ENCODE measurements at regions not wholly inside any gene's neighbourhood (a gene's known extent, or its start where the extent isn't known, plus 50 kb on each side); places are given as distances from the start of the nearest gene placed in this dataset.
A peak's percentile ranks its signal among the peaks of the same experiment; 100 is the strongest.

GRCh38 chr5:171593976-171594375 lies 174.5 kb downstream of the FGF18 start:
- intact Hi-C loops (cut with DNase I) = no loop called here
- WGBS, 3 donors = 48 to 57% (median 53%) methylated on average over 2 of the region's 2 CpGs
- no peak for DNase-seq

GRCh38 chr5:171595401-171595800 lies 176.0 kb downstream of the FGF18 start:
- DNase-seq = no peak
- H3K27me3 ChIP-seq (ENCODE audit: insufficient read depth in 3 of 3, low read length in 2 of 3) = peaks cover 0 to 22% (median 10%) of the 10 kb centered on the region in 3 donors
- H3K27ac ChIP-seq = no peak overlapping the region
- no peak for TF ChIP-seq CTCF (IDR thresholded peaks at IDR 0.05)
- no peaks in the 10 kb centered on the region for H3K4me1 ChIP-seq
- no peak overlapping the region for H3K4me3 ChIP-seq
- no peak for ATAC-seq
- WGBS, 3 donors = 69 to 81% (median 79%) methylated on average over 3 of the region's 3 CpGs
- no peaks in the 10 kb centered on the region for H3K36me3 ChIP-seq (ENCODE audit: insufficient read depth in 1 of 2, low read depth in 1 of 2)
- intact Hi-C loops (cut with DNase I) = no loop called here
- H3K9me3 ChIP-seq = peaks cover 3% of the 10 kb centered on the region

More at GRCh38 chr5:171593976-171594375, 174.5 kb downstream of the FGF18 start:
- no peaks in the 10 kb centered on the region for H3K4me1 ChIP-seq
- ATAC-seq = no peak
- peaks cover 0 to 16% (median 12%) of the 10 kb centered on the region in 3 donors for H3K27me3 ChIP-seq (ENCODE audit: insufficient read depth in 3 of 3, low read length in 2 of 3)
- no peaks in the 10 kb centered on the region for H3K36me3 ChIP-seq (ENCODE audit: insufficient read depth in 1 of 2, low read depth in 1 of 2)
- no peak for TF ChIP-seq CTCF (IDR thresholded peaks at IDR 0.05)
- peaks cover 3% of the 10 kb centered on the region for H3K9me3 ChIP-seq
- H3K27ac ChIP-seq = no peak overlapping the region
- no peak overlapping the region for H3K4me3 ChIP-seq

GRCh38 chr5:171595801-171596231 lies 176.4 kb downstream of the FGF18 start:
- no peaks in the 10 kb centered on the region for H3K4me1 ChIP-seq
- no peak overlapping the region for H3K4me3 ChIP-seq
- WGBS, 3 donors = 49 to 68% (median 61%) methylated on average over 3 of the region's 3 CpGs
- peak in 3 of 4 donors; percentile 58 to 68 (median 61) for ATAC-seq
- no peak overlapping the region for H3K27ac ChIP-seq
- peaks cover 0 to 22% (median 8%) of the 10 kb centered on the region in 3 donors for H3K27me3 ChIP-seq (ENCODE audit: insufficient read depth in 3 of 3, low read length in 2 of 3)
- H3K9me3 ChIP-seq = peaks cover 3% of the 10 kb centered on the region
- DNase-seq = peak; percentile 49 to 59
- no peaks in the 10 kb centered on the region for H3K36me3 ChIP-seq (ENCODE audit: insufficient read depth in 1 of 2, low read depth in 1 of 2)
- TF ChIP-seq CTCF (IDR thresholded peaks at IDR 0.05) = no peak
- intact Hi-C loops (cut with DNase I) = no loop called here

GRCh38 chr5:171596391-171596878 lies 177.0 kb downstream of the FGF18 start:
- peak overlapping the region; percentile 30 for H3K27ac ChIP-seq

More at GRCh38 chr5:171596391-171596878, 177.0 kb downstream of the FGF18 start:
- 22 to 29% (median 24%) methylated on average over 22 of the region's 22 CpGs for WGBS, 3 donors
- Histone ChIP-seq H3K36me3 (ENCODE audit: insufficient read depth in 1 of 2, low read depth in 1 of 2) (no peaks in the 10 kb centered on the region), H3K4me1 (no peaks in the 10 kb centered on the region), H3K9me3 (peaks cover 3% of the 10 kb centered on the region), H3K4me3 (no peak overlapping the region), H3K27me3 (ENCODE audit: insufficient read depth in 3 of 3, low read length in 2 of 3) (peaks cover 0 to 22% (median 6%) of the 10 kb centered on the region in 3 donors)
- ATAC-seq = peak; percentile 37 to 79 (median 66)
- intact Hi-C loops (cut with DNase I) = no loop called here
- no peak for TF ChIP-seq CTCF (IDR thresholded peaks at IDR 0.05)
- DNase-seq = peak; percentile 77 to 86
